HG02870 (cell line): ENCODE measurements at regions not wholly inside any gene's neighbourhood (a gene's known extent, or its start where the extent isn't known, plus 50 kb on each side); places are given as distances from the start of the nearest gene placed in this dataset.
"Not testable (repeated sequence)": the region's sequence is repeated elsewhere in the genome, so short reads cannot be mapped to it uniquely, and the experiment has no call there.

ENCODE experiments used
- ATAC-seq: cut with Tn5 transposase; IDR thresholded peaks from one replicate; pipeline ENCODE4 v1.9.1; 2021; ENCODE audit warnings: mild to moderate bottlenecking, moderate library complexity; ENCODE audit not compliant: unreplicated experiment

DNA sequence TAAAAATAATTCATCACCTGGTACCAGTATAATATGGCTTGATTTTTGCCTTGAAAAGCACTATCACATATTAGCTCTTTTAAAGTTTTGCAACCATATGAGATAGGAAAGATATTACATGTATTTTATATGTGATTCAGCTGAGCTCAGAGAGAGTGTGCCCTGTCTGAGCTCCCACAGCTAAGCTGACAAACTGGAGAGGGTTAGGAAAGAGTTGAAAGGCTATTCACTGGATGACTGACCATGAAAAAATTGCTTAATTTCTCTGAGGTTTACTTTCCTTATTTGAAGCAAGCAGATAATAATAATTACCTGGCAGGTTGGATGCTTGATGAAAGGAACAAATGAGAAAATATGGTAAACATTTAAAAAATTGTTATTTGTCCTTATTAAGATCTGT is 97.4 kb upstream of the CCDC80 start:
- no peak for ATAC-seq

- ATAC-seq, result no peak
These were observed 96.0 kb upstream of the CCDC80 start for GRCh38 chr3:112736805-112737566.

GRCh38 chr3:112736386-112736785 is 95.4 kb upstream of the CCDC80 start:
- no peak for ATAC-seq

DNA sequence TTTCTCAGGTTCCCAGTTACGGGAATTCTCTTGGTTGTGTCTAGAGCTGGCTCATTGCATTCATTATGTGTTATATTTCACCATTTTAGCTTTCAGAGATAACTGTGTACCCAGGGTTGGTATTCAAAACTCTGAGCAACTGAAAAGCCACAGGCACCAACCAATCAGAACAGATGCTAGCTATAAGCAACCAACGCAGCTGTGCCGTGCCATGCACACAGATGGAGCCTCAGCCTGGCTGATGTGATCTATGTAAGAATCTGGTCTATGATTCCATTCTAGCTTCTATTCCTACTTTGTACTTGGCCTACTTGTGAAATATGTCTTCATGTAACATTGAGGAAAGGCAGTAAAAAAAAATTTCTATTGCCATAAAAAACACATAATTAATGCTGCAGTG is 95.0 kb upstream of the CCDC80 start:
- ATAC-seq, result no peak

DNA sequence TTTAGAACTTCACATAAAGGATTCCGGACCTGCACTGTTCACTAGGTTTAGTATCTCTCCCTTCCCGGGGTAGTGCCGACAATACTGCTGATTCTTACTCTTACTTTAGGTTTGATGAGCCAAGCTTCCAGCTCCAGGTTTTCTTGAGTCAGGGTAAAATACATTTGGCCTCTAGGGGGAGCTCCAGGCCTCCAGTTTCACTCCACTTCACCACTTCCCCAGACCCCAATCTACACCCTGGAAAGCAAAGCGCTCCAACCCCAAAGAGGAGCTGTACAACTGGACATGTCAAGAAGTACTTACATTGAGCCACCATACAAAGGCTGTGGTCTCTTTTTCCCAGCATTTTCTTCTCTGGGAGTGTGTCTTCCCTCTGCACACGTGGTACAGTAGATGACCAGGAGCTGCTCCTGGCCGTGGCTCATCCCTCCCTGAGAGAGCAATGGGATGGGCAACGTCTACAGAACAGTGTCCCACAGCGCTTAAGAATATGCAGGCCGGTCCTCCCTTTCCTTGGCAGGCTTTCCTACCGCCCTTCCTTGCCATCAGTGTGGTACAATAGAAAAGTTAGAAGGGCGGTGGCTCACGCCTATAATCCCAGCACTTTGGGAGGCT is 93.9 kb upstream of the CCDC80 start:
- no peak for ATAC-seq

DNA sequence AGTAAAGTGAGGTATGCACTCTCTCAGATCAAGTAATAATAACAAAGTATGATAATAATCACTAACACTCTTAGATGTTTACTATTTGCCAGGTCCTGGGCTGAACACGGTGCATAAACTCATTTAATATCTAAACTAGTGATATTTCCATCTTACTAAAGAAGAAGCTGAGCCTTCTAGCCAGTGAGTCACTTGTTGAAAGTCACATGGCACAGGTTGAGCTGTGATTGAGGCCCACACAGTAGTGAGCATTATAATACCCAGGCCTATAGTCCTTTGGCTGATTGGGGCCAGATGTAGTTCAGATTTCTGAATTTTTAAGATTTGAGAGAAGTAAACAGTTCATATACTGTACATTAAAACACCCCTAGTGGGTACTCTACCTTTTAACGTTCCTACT is 93.2 kb upstream of the CCDC80 start:
- ATAC-seq, result no peak

GRCh38 chr3:112730210-112730609 is 89.3 kb upstream of the CCDC80 start:
- ATAC-seq, result no peak

DNA sequence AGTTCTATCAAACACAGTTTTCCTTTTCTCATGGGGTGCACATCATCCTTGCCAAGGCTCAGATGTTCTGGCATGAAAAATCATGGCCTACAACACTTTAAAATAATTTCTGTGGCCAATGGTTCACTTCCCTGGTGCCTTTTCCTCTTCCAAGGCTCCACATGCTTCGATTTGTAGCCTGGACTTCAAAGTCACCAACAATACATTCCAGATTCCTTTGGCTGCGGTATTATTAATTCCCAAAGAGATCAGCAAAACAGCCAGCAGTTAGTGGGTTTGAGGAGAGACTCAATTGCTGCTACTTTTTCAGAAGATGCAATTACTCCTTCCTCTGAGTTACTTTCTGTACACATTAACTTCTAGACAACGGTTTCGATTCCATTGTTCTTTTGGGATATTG is 80.3 kb upstream of the CCDC80 start:
- no peak for ATAC-seq

DNA sequence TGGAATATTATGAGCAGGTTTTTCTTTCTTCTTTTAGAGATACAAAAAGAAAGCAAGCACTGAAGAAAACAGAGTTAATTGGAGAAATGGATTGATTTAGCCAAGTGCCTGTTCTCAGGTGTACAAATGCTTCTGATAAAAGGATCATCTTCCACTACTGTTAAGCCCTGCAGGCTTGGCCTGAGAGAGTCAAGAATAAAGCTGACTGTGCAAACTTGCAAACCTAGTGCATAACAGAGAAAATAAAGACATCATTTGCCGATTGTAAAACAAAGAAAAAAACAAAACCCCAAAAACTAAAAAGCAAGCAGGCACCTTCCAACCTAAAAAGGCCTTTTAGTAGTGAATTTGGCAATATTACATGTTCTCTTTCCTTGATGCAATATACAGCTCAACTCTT is 78.0 kb upstream of the CCDC80 start:
- ATAC-seq, result no peak

DNA sequence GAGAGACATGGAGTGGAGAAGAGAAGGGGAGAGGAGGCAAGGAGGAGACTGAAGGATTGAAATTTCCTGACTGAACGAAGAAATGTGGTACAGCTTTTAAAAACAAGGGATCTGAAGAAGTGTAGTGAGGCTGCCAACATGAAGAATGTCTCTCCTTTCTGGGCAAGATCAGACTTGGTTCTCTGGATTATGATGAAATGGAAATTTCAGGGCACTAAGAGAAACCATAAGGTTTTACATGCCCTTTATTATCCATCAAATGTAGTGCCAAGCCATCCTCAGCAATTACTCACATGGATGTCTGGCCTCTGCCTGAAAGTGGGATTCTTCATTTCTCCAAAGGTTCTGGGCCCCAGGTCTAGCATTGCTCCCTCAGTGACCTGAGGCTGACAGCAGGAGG is 77.6 kb upstream of the CCDC80 start:
- no peak for ATAC-seq

DNA sequence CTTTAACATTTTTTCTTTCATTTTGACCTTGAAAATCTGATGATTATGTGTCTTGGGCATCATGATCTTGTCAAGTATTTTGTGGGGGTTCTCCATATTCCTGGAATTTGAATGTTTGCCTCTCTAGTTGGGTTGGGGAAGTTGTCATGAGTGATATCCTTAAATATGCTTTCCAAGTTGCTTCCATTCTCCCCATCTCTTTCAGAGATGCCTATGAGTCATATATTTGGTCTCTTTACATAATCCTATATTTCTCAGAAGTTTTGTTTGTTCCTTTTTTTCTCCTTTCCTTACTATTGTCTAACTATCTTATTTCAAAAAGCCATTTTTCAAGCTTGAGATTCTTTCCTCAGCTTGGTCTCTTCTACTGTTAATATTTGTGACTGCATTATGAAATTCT is 69.0 kb upstream of the CCDC80 start:
- ATAC-seq, result no peak

- ATAC-seq, result no peak
These were observed 58.6 kb upstream of the CCDC80 start for GRCh38 chr3:112699436-112699978.

GRCh38 chr3:112698442-112698841 is 57.5 kb upstream of the CCDC80 start:
- not testable (repeated sequence) for ATAC-seq

DNA sequence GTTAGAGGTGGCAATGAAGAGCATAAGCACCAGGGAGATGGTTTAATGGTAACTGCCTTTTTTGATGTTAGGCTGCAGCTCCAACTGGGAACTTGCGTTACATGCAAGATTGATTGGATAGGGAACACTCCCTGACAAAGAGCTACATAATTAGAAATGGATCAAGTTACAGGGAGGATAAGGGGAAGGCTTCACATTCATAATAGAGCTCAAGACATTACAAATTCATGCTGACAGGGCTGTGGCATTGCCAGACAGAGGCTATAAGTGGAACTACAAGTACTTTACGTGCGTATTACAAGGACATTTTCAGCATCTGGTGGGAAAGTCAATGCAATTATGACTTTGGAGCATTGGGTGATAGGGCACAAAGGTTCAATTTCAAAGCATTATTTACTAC is 55.3 kb upstream of the CCDC80 start:
- ATAC-seq, result not testable (repeated sequence)

DNA sequence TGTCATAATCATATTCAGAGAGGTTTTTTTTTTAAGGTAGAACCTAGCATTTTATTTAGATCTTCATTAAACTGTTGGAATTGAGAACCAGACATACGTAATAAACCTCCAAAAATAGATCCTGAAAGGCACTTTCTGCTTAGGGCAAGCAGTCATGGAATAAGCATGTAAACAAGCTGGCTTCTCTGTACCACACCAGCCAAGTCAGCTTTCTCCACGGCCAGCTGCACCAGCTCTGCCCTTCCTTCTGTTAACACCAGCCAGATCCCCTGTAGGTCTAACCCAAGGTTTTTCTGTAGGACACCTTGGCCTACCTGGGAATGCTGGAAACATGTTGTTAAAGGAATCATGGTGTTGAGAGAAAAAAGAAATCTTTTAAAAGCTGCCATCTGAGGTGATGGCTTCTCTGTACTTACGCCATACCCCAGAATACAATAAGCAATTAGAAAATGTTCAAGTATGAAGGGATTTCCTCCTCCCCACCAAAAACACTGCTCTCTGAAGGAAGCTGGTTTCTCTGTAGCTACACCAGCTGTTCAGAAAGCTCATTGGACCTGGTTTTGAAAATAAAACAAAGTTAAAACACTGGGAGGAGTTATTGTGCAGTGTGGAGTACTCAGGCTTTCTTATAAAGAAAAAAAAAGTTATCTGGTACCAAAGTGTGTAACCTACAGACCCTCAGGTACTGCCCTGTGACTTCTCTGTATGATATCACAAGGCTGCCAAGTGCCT is 54.6 kb upstream of the CCDC80 start:
- ATAC-seq, result not testable (repeated sequence)

GRCh38 chr3:112694906-112695305 is 54.0 kb upstream of the CCDC80 start:
- not testable (repeated sequence) for ATAC-seq

- no peak for ATAC-seq
These were observed 52.2 kb upstream of the CCDC80 start for GRCh38 chr3:112693186-112693585.
